ENCODE measurements at regions not wholly inside any gene's neighbourhood (a gene's known extent, or its start where the extent isn't known, plus 50 kb on each side); places are given as distances from the start of the nearest gene placed in this dataset.
A peak's percentile ranks its signal among the peaks of the same experiment; 100 is the strongest.
"Not testable (repeated sequence)": the region's sequence is repeated elsewhere in the genome, so short reads cannot be mapped to it uniquely, and the experiment has no call there.

DNA sequence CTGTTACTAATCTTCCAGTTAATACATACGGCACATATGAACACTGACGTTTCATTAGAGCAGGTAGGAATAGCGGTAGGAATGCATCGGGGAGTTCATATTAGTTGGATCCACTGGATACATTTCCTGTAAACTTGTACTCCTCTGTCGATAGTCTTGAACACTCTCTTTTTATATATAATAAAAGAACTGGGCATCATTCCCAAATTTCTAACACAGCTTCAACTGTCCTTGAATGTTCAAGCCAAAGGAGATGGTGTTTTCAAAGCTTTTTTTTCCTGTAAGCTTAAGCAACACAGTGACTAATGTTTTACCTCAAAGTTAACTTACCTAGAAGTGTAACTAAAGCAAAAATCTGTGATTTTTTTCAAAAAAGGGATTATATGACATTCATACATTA lies 195.3 kb downstream of the UTRN start:
- DNase-seq = no peak

DNA sequence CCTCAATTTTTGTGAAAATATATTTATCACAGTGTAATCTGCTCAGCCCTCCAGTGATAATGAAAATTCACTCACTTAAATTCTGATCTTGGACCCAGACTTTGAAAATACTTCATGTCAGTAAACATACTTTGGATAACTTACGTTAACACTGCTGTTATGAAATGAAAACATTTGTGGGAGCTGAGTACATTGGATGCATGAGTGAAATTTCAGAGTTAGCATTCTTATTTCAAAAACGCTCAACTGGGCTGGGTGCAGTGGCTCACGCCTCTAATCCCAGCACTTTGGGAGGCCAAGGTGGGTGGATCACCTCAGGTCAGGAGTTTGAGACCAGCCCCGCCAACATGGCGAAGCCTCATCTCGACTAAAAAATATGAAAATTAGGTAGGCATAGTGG lies 196.4 kb downstream of the UTRN start:
- DNase-seq = no peak

DNA sequence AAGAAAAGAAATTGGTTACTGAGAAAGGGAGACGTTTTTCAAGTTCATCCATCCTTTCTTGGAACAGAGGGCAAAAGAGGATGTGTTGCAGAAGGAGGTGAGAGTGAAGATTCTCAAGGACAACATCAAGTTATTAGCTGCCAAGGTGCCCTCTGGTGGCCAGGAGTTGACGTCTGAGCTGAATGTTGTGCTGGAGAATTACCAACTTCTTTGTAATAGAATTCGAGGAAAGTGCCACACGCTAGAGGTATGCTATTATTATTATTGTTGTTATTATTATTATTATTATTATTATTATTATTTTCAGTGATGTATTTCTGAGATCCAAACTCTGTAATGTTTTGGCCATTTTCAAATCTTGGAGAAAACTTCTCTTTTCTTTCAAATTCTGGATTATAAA lies 197.0 kb downstream of the UTRN start:
- DNase-seq = peak; percentile 58

DNA sequence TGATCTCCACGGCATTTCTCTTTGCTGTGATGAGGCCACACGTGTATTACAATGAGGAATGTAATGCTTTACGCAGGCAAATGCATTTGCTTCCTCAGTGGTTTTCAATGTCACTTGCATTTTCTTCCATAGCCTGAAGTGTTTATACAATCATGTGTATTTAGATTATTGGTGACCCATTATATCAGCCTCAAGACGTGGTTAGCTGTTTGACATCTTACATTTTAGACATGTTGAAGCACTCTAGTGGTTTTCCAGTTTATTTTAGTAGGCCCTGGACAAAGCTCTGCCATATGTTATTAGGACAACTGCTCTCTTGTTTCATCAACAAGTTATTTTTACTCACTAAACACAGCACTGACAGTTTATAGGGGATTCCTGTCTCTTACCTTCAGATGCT lies 200.4 kb downstream of the UTRN start:
- DNase-seq = no peak

DNA sequence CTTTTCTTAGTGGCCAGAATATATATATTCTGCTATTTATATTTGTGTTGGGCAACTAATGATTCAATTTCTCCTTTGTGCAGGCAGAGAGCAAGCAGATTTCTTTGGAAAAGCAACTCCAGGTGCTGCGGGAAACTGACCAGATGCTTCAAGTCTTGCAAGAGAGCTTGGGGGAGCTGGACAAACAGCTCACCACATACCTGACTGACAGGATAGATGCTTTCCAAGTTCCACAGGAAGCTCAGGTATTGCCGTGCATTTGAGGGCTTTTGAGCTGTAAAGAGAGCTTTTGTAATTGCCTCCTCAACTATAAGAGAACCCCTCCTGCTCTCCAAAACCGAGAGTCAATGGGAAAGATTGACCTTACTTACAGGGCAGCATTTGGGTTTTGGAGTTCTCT lies 203.5 kb downstream of the UTRN start:
- no peak for DNase-seq

DNA sequence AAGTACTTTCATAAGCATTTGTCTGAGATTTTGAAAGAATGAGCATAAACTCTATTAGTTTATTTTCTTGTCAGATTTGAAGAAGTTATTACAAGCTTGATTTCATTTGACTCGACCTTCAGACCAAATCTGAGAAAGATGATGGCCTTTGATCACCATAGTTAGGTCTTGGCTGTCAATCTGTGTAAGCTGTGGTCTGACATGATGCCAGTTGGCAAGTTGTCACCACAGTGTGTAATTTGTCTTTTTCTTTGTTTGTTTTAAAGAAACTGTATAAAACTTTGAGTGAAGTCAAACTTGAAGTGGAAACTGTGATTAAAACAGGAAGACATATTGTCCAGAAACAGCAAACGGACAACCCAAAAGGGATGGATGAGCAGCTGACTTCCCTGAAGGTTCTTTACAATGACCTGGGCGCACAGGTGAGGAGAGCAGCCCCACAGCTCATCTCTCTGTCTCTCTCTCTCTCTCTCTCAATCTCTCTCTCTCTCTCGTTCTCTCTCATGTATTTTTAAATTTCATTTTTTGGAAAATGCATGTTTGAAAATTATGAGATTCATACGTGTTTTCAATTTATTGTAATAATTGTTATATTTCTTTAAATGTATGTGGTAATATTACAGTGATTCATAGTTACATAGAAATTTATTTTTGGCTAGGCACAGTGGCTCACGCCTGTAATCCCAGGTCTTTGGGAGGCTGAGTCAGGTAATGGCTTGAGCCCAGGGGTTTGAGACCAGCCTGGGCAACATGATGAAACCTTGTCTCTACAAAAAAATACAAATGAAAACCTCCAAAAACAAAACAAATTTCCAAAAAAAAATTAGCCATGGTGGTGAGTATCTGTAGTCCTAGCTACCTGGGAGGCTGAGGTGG lies 208.1 kb downstream of the UTRN start:
- DNase-seq = no peak

DNA sequence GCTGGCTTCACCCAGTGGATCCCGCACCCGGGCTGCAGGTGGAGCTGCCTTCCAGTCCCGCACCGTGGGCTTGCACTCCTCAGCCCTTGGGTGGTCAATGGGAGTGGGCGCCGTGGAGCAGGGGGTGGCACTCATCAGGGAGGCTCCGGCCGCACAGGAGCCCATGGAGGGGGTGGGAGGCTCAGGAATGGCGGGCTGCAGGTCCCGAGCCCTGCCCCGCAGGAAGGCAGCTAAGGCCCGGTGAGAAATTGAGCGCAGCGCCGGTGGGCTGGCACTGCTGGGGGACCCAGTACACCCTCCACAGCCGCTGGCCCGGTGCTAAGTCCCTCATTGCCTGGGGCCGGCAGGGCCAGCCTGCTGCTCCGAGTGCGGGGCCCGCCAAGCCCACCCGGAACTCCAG lies 209.9 kb downstream of the UTRN start:
- DNase-seq = not testable (repeated sequence)

DNA sequence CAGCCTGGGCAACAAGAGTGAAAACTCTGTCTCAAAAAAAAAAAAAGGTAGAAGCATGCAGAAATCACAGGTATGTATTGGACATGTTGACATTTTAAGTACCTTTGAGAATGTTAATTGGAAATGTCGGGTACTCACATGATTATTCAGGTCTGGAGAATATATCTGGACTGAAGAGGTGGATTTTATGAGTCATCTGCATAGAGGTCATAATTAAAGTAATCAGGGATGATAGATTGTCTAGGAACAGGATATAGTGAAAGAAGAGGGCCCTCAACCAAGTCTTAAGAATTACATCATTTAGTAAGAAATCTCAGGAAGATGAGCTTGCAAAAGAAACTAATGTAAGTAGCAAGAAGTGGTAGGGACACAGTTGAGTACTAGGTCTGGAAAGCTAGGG lies 212.5 kb downstream of the UTRN start:
- DNase-seq = no peak

DNA sequence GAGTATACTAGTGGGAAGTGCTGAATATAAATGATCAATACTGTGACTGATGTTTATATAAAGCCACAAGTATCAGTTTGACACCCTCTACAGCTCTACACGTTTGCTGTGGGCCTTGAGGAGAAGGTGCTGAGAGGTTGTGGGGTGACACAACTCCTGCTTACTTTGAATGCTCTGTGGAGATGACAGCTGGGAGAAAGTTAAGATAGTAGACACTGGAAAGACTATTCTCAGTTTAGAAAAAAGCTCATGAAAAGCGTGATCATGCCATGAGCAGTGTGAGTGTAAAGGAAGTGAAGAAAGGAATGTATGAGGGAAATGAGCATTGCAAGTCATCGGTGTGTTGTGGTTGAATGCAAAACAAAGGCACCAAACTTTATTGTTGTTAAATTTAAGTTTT lies 215.8 kb downstream of the UTRN start:
- DNase-seq = no peak

DNA sequence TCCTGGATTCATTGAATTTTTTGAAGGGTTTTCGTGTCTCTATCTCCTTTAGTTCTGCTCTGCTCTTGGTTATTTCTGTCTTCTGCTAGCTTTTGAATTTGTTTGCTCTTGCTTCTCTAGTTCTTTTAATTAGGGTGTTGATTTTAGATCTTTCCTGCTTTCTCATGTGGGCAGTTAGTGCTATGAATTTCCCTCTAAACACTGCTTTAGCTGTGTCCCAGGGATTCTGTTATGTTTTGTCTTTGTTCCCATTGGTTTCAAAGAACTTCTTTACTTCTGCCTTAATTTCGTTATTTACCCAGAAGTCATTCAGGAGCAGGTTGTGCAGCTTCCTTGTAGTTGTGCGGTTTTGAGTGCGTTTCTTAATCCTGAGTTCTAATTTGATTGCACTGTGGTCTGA lies 220.1 kb downstream of the UTRN start:
- DNase-seq = not testable (repeated sequence)

DNA sequence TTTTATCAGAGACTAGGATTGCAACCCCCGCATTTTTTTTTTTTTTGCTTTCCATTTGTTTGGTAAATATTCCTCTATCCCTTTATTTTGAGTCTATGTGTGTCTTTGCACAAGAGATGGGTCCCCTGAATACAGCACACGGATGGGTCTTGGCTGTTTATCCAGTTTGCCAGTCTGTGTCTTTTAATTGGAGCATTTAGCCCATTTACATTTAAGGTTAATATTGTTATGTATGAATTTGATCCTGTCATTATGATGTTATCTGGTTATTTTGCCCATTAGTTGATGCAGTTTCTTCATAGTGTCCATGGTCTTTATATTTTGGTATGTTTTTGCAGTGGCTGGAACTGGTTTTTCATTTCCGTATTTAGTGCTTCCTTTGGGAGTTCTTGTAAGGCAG lies 220.9 kb downstream of the UTRN start:
- not testable (repeated sequence) for DNase-seq

DNA sequence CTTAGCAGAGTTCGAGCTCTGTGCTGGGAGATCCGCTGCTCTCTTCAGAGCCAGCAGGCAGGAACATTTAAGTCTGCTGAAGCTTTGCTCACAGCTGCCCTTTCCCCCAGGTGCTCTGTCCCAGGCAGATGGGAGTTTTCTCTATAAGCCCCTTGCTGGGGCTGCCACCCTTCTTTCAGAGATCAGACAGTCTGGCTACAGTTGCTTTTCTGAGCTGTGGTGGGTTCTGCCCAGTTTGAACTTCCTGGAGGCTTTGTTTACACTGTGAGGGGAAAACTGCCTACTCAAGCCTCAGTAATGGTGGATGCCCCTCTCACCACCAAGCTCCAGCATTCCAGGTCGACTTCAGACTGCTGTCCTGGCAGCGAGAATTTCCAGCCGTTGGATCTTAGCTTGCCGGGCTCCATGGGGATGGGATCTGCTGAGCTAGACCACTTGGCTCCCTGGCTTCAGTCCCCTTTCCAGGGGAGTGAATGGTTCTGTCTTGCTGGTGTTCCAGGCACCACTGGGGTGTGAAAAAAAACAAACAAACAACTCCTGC lies 222.7 kb downstream of the UTRN start:
- DNase-seq = not testable (repeated sequence)

DNA sequence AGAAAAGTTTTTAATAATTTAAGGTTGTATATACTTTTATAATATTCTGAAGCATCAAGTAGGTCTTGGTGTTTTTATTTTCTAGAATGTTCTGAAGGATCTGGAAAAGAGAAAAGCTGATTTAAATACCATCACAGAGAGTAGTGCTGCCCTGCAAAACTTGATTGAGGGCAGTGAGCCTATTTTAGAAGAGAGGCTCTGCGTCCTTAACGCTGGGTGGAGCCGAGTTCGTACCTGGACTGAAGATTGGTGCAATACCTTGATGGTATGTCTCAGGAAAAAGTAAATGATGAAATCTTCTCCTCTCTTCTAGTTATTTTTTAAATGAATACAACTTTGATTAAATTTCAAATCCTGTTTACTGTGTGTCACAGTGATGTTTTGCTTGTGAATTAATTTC lies 225.7 kb downstream of the UTRN start:
- DNase-seq = no peak

DNA sequence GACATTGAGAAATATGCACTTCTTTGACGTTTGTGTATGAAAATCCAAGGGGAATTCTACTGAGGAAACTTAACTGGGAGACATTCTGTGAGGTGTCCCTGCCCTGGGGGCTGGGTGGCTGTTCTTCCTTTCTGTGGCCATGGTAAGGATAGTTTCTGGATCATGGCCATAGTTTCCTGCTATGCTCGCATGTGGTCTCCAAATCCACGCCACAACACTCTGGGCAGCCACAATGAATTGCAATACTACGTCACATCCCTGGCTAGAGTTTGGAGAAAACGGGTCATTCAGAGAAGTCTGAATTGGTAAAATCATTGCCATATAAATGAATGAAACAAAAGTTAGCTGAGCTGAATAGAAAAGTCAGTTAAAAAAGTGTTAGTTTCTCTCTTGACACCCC lies 230.6 kb downstream of the UTRN start:
- DNase-seq = no peak

DNA sequence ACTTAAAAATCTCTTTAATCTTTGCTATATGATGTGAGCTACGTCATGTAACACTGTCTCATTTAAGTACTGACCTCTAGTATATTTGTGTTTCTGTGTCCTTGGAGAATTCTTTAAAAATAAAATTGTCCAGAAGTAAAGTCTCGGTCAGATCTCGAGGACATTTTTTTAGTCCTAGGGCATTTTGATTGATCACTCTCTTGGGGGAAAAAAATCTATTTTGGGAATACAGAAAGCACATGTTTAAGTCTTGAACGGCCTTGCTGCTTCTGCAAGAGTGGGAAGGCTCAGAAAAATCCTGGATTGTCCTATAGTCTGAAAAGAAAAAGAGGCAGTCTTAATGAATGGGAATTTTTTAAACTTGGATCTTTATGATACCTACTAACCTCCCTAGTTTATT lies 234.3 kb downstream of the UTRN start:
- no peak for DNase-seq

DNA sequence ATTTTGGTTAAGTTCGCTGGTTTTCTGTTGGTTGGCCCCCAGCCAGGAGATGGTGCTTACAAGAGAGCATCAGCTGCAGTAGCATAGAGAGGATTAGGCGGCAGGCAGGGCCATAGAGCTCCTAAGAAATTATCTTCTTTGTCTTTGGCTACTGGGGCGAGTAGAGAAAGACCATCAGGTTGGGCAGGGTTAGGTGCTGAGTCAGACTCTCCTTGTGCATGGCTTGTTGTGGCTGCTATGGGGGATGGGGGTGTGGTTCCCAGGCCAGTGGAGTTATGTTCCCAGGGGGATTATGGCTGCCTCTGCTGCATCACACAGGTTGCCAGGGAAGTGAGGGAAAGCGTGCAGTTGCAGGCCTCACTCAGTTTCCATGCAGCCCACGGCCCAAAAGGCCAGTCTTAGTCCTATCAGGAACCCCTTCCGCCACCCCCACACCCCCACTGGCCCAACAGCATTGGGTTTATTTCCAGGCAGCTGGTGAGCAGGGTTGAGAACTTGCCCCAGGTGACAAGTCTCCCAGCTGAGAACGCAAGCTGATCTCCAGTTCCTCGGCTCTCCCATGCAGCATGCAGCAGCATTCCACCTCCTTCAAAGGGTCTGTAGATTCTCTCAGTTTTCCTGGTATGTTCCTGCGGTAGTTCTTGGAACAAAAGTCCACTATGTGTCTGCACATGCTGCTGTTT lies 243.7 kb downstream of the UTRN start:
- no peak for DNase-seq

DNA sequence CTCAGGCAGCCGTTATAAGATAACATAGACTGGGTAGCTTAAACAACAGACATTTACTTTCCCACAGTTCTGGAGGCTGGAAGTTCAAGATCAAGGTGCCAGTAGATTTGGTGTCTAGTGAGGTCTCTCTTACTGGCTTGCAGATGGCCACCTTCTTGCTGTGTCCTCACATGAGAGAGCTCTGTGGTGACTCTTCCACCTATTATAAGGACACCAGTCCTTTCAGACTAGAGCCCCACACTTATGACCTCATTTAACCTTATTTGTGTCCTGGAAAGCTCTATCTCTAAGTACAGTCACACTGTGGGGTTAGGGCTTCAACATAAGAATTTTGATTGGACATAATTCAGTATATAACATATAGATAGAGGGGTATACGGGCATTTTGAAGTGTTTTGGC lies 245.0 kb downstream of the UTRN start:
- DNase-seq = no peak

DNA sequence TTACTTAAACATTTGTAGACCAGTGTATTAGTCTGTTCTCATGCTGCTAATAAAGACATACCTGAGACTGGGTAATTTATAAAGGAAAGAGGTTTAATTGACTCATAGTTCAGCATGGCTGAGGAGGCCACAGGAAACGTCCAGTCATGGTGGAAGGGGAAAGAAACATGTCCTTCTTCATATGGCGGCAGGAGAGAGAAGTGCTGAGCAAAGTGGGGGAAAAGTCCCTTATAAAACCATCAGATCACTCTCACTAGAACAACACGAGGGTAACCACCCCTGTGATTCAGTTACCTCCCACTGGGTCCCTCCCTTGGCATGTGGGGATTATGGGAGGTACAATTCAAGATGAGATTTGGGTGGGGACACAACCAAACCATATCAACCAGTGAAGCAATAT lies 247.1 kb downstream of the UTRN start:
- not testable (repeated sequence) for DNase-seq

DNA sequence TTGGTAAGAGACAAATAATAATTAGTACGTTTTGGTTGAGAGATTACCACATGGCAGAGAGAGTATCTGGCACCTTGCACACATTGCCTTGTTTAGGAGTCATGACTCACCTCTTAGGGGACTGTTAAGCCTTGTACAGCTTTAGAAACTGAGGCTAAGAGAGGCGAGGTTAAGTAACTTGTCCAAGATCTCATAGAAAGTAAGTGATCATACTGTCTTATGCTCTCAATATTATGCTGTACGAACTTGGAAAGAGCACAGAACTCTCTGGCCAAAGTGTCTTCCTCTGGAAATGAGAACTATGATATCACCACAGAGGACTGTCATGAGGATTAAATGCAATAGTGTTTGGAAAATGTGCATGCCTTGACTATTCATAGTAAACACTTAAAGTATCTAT lies 249.0 kb downstream of the UTRN start:
- no peak for DNase-seq

DNA sequence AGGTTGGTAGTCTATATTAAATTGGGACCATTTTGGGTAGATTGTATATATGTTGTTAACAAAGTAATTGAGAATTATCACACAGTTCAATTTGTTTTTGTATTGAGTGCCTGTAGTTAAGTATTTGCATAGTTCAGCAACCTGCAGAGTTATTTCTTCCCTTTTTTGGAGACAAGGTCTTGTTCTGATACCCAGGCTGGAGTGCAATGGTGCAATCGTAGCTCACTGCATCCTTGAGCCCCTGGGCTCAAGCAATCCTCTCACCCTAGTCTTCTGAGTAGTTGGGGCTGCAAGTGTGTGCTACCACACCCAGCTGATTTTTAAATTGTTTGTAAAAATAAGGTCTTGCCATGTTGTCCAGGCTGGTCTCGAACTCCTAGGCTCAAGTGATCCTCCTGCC lies 250.5 kb downstream of the UTRN start:
- no peak for DNase-seq

DNA sequence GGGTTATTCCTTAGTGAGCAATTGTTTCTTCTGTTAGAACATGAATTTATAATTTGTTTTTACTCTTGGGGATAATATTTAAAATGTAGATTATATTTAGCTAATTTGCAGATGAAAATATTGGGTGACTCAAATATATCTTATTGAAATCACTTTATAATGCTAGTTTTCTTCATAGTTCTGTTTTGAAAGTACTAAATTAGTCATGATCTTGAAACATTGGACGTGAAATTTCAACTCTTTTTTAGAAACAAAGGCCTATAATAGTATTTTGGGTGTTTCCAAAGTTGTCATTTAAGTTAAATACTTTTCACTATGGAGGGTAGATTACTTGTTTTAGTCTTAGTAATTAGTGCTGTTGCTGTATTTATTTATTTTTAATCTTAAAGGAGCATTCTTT lies 250.9 kb downstream of the UTRN start:
- DNase-seq = no peak

DNA sequence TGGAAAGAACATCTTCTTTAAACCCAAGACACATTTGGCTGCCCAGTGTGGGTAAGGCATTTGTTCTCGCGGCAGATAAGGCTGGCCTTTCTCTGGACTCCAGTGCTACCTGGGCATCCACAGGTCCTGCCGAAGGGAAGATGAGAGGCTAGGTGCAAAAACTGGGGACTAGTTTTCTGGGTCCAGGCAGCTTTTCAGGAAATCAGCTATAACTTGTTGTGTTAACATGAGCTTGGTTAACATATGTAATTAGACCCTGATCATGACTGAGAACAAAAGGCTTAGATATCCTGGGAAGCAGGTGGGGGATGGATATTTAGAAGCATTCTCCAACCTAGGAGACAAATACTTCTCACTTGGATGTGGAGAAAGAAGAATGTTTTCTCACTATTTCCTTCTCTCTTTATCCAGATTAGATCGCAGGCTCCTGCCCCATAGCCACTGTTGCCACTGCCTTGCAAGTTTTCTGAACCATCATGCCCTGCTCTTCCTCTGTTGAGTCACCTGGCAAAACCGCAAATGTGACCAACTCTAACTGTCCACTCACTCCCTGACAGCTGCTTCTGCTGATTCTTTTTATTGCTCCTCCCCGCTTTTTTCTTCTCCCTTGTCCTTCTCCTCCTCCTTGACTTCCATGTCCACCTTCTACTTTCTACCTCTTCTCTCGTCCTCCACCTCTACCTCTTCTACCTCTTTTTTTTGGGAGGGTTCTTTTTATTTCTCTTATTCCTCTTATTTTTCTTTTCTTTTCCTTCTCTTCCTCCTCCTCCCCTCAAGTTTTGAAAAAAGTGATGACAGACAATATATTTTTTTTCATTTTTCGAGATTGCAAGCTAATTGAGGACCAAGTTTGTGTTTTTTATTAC lies 258.1 kb downstream of the UTRN start:
- no peak for DNase-seq

DNA sequence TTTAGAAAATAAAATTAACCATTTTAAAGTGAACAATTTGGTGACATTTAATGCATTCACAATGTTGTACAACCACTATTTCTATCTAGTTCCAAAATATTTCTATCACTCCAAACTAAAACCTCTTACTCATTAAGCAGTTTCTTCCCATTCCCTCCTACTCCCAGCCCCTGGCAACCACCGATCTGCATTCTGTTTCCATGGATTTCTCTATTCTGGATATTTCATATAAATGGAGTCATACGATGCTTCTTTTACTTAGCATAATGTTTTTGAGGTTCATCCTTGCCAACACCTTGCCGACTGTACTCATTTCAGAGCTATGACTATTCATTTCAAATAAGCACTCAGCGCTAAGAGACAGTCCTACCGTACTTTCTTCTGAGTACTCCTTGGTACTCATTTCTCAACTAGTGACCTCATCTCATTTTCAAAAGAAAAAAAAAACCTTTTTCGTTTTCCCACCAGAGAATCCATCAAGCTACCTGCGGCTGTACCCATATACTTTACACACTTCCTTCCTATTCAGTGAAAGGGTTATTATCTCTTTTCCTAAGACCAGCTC lies 259.2 kb downstream of the UTRN start:
- DNase-seq = no peak
